HEK293T (cell line): ENCODE measurements at regions not wholly inside any gene's neighbourhood (a gene's known extent, or its start where the extent isn't known, plus 50 kb on each side); places are given as distances from the start of the nearest gene placed in this dataset.
"Not testable (repeated sequence)": the region's sequence is repeated elsewhere in the genome, so short reads cannot be mapped to it uniquely, and the experiment has no call there.

Source experiments
- CTCF ChIA-PET: fragments of 350-600 bp; formaldehyde crosslinking; extraction: SDS; loops from one replicate; lab custom pipeline; 2021; ENCODE audit warnings: antibody characterized with exemption, inconsistent platforms; lab: Yijun Ruan, JAX
- POLR2A ChIA-PET: fragments of 350-600 bp; formaldehyde crosslinking; extraction: SDS; loops from one replicate; lab custom pipeline; 2020; ENCODE audit warnings: antibody characterized with exemption, inconsistent platforms; lab: Yijun Ruan, JAX
- DNase-seq: peaks from one replicate; pipeline ENCODE4 v3.0.0; 2012; ENCODE audit warnings: mixed read lengths; ENCODE audit errors: extremely low spot score
- ARNT ChIP-seq: fragments of 450-650 bp; IDR thresholded peaks from 2 replicates; pipeline ENCODE4 v1.6.1; 2017; ENCODE audit warnings: mild to moderate bottlenecking
- BHLHE40 ChIP-seq: fragments of 450-650 bp; IDR thresholded peaks from 2 replicates; pipeline ENCODE4 v1.6.1; 2016; ENCODE audit warnings: mild to moderate bottlenecking, moderate library complexity, borderline replicate concordance
- CTBP1 ChIP-seq: fragments of 450-650 bp; IDR thresholded peaks from 2 replicates; pipeline ENCODE4 v1.6.1; 2016; ENCODE audit warnings: borderline replicate concordance
- ELF4 ChIP-seq: fragments of 450-650 bp; IDR thresholded peaks from 2 replicates; pipeline ENCODE4 v1.6.1; 2017; ENCODE audit warnings: antibody characterized with exemption
- FOXA1 ChIP-seq: fragments of 450-650 bp; IDR thresholded peaks from 2 replicates; pipeline ENCODE4 v1.6.1; 2016; ENCODE audit warnings: mild to moderate bottlenecking
- FOXK2 ChIP-seq: fragments of 450-650 bp; IDR thresholded peaks from 2 replicates; pipeline ENCODE4 v1.6.1; 2016; ENCODE audit warnings: mild to moderate bottlenecking
- HDGF ChIP-seq: fragments of 450-650 bp; IDR thresholded peaks from 2 replicates; pipeline ENCODE4 v1.6.1; 2017; ENCODE audit warnings: antibody characterized with exemption, borderline replicate concordance
- L3MBTL2 ChIP-seq: fragments of 450-650 bp; conservative IDR thresholded peaks from 2 replicates; pipeline ENCODE4 v1.6.1; 2016; ENCODE audit warnings: mild to moderate bottlenecking
- LEF1 ChIP-seq: fragments of 450-650 bp; IDR thresholded peaks from 2 replicates; pipeline ENCODE4 v1.6.1; 2017; ENCODE audit warnings: mild to moderate bottlenecking, borderline replicate concordance
- NFRKB ChIP-seq: fragments of 450-650 bp; IDR thresholded peaks from 2 replicates; pipeline ENCODE4 v1.6.1; 2016; ENCODE audit warnings: mild to moderate bottlenecking, moderate library complexity
- SP1 ChIP-seq: fragments of 450-650 bp; IDR thresholded peaks from 2 replicates; pipeline ENCODE4 v1.6.1; 2017
- SUZ12 ChIP-seq: fragments of 450-650 bp; IDR thresholded peaks from 2 replicates; pipeline ENCODE4 v1.6.1; 2016; ENCODE audit warnings: mild to moderate bottlenecking
- TARDBP ChIP-seq: fragments of 450-650 bp; IDR thresholded peaks from 2 replicates; pipeline ENCODE4 v1.6.1; 2016
- ZNF384 ChIP-seq: fragments of 450-650 bp; IDR thresholded peaks from 2 replicates; pipeline ENCODE4 v1.6.1; 2016
- TF ChIP-seq, protein P1 (sequence below): fragments of 450-650 bp; IDR thresholded peaks from 2 replicates; pipeline ENCODE4 v1.6.1; 2016

DNA sequence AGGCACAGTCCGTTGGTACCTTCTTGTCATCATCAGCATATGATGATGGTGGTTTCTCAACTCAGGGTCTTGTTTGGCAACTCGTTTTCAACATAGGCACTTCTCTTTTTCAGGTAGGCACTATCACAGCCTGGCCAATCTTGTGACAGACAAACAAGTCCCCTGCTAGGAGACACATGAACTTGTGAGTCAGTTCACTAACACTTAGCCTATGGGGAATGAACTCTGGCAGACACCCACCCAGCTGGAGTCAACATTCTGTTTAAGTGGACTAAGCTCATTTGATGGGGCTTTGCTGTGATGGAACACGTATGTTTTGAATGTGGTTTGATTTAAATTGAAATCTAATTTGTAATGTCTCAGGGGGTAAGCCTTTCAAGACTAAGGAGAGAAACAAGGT is 100.7 kb upstream of the MAMLD1 start:
- no peak for TF ChIP-seq TARDBP
- ChIA-PET CTCF (no interaction called here), POLR2A (no interaction called here)
- DNase-seq: no peak

DNA sequence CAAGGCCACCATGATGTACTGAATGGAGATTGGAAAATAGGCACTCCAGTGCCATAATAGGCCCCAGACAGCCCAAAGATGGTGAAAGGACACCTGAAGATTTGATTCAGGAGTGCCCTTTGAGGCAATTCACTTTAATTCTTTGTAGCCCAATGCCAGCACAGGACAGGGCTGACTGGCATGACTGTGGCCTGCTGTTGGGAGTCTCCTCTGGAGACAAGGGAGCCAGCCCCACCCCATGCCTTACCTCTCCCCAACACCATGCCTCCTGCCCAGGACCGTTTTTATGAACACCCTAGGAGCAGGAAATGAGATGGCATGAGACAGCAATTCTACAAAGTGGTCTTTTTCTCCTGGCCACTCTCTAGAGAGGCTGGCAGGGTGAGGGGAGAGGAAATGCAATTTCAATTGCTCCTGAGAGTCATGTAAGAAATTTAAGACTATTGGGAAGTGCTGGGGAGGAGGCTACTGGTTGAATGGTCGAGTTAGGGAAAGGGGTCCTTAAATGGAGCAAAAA is 94.2 kb upstream of the MAMLD1 start:
- POLR2A ChIA-PET: no interaction called here
- TF ChIP-seq NFRKB (no peak), LEF1 (no peak), SUZ12 (no peak), SP1 (no peak), L3MBTL2 (no peak), ELF4 (no peak), HDGF (no peak)
- DNase-seq: no peak
- CTCF ChIA-PET: no interaction called here

DNA sequence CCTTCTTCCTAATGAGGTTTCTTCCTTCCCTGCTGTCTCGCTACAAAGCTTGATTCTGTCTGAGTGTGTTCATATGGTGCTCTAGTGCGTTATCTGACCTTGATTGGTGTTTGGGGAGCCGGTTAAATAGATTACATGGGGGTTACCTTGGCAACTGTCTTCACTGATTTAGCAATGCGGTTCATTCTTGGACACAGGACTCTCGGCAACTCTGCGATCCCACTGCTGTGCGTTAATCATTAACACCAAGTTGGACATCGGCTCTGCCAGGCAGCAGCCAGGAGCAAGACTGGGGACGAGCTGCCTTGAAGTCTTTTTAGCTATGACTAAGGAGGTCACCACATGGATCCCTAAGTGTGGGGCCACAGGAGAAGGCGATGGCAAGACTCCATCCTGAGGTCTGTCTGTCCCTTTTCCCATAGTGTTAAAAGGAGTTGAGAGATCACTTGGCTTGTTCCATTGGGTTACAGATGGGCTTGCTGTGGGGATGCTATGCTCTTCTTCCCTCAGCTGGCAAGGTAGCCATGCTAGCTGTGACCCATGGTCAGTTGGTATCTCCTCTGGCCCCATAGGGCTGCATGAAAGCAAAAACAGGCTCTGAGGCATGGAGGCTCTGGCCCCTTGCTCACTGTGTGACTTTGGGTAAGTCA is 93.4 kb upstream of the MAMLD1 start:
- DNase-seq: no peak

DNA sequence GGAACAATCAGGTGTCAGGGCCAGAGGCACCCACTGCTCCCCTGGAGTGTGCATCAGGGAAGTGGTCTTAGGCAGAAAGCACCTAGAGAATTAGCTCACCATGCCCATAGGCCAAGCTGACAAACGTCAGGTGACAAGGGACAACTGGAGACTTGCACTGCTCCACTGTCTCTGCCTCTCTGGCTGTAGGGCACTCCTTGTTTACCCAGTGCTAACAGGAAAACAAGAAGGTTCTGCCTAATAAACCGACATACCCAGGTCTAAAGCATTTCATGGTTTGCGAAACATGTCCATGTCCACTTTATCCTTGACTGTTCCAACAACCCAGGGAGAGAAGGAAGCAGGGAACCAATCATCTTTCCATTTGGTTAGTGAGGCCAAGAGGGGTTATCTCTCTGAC is 92.5 kb upstream of the MAMLD1 start:
- CTCF ChIA-PET: no interaction called here
- POLR2A ChIA-PET: no interaction called here
- no peak for DNase-seq
- no peak for TF ChIP-seq ZNF384
- no peak for TF ChIP-seq TARDBP
- no peak for TF ChIP-seq SP1
- no peak for TF ChIP-seq BHLHE40
- no peak for TF ChIP-seq SUZ12
- no peak for TF ChIP-seq CTBP1
- no peak for TF ChIP-seq HDGF
- TF ChIP-seq, protein P1, sequence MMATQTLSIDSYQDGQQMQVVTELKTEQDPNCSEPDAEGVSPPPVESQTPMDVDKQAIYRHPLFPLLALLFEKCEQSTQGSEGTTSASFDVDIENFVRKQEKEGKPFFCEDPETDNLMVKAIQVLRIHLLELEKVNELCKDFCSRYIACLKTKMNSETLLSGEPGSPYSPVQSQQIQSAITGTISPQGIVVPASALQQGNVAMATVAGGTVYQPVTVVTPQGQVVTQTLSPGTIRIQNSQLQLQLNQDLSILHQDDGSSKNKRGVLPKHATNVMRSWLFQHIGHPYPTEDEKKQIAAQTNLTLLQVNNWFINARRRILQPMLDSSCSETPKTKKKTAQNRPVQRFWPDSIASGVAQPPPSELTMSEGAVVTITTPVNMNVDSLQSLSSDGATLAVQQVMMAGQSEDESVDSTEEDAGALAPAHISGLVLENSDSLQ: no peak
- no peak for TF ChIP-seq L3MBTL2
- no peak for TF ChIP-seq FOXA1
- TF ChIP-seq NFRKB: no peak
- no peak for TF ChIP-seq FOXK2
- no peak for TF ChIP-seq ARNT

More for the DNA sequence above, 93.4 kb upstream of the MAMLD1 start:
- POLR2A ChIA-PET: no interaction called here
- CTCF ChIA-PET: no interaction called here
- TF ChIP-seq, protein P1: no peak
- TF ChIP-seq LEF1: no peak
- no peak for TF ChIP-seq ELF4
- no peak for TF ChIP-seq NFRKB
- TF ChIP-seq FOXK2: no peak

DNA sequence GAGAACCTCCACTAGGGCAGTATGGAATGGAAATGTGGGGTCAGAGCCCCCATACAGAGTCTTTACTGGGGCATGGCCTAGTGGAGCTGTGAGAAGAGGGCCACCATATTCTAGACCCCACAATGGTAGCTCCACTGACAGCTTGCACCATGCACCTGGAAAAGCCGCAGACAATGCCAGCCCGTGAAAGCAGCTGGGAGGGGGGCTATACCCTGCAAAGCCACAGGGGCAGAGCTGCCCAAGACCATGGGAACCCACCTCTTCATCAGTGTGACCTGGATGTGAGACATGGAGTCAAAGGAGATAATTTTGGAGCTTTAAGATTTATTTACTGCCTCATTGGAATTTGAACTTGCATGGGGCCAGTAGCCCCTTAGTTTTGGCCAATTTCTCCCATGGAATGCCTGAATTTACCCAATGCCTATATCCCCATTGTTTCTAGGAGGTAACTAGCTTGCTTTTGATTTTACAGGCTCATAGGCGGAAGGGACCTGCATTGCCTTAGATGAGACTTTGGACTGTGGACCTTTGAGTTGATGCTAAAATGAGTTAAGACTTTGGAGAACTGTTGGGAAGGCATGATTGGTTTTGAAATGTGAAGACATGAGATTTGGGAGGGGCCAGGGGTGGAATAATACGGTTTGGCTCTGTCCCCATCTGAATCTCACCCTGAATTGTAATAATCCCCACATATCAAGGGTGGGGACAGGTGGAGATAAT is 89.4 kb upstream of the MAMLD1 start:
- CTCF ChIA-PET, POLR2A ChIA-PET, DNase-seq: not testable (repeated sequence)

DNA sequence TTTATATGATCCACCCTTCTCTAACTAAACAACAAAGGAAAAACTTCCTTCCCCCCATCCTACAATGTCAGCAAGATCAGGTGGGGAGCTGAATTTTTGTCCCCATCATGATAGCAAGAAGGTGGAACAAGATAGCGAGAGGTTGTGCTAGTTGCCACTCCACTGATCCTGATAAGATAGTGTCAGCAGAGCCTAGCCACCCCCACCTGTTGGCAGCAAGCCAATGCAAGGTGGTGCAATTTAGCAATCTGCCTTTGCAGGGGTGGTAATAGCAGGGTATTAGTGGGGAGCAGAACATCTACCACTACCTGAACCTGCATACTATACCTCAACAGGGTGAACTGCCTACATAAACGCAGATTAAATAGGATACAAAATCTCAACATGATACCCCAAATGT is 80.2 kb upstream of the MAMLD1 start:
- no peak for DNase-seq
- ChIA-PET CTCF (no interaction called here), POLR2A (no interaction called here)
- no peak for TF ChIP-seq ZNF384

DNA sequence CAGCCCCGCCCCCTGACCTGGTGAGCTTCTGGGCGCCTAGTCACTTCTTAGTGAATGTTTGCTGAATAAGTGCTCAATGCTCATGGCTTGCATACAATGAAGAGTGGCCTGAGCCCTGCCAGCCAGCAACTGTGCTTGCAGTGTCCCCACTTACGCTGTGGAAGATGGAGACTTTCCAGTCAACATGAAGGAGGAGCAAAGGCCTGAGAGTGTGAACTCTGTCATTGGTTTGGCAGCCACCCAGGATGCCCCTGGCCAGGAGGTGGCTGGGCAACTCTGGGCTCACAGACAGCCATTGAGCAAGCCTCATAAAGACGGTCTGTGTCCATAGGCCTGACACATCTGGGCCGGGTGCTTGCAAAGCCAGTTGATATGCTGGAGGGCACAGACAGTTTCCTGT is 72.1 kb upstream of the MAMLD1 start:
- POLR2A ChIA-PET: no interaction called here
- no peak for TF ChIP-seq ELF4
- TF ChIP-seq HDGF: no peak
- TF ChIP-seq ZNF384: no peak
- TF ChIP-seq L3MBTL2: no peak
- no peak for TF ChIP-seq ARNT
- CTCF ChIA-PET: no interaction called here
- no peak for DNase-seq

DNA sequence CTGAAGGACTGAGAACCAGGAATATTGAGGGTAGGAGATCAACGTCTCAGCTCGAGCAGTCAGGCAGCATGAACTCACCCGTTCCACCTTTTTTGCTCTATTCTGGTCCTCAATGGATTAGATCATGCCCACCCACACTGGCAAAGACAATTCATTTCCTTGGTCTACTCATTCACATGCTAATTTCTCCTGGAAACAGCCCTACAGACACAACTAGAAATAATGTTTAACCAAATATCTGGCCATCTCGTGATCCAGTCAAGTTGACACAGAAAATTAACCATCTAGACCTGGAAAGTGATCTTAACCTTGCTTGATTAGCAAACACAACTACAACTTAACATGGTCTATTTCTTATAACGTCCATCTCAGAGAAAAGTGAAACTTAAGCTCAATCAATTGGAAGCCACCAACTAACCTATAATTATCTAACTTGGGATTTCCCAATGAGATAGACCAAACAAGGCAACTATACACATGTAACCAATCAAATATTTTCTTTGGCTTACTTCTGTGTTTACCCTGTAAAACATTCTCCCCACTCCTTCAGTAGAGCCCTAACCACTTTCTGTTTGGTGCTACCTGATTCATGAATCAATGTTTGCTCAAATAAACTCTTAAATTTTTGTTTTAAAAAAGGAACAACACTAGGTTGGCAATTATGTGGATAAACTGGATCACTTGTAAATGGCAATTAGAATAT is 69.7 kb upstream of the MAMLD1 start:
- ChIA-PET CTCF (no interaction called here), POLR2A (no interaction called here)
- TF ChIP-seq HDGF (no peak), ARNT (no peak), TARDBP (no peak), FOXA1 (no peak), NFRKB (no peak), ZNF384 (no peak), CTBP1 (no peak)
- TF ChIP-seq, protein P1: no peak
- DNase-seq: no peak
